ENCODE measurements at regions not wholly inside any gene's neighbourhood (a gene's known extent, or its start where the extent isn't known, plus 50 kb on each side); places are given as distances from the start of the nearest gene placed in this dataset.

- FAIRE-seq: no peak
Measured at GRCh38 chr2:21543630-21544029, 419.9 kb downstream of the TDRD15 start.

- no peak for FAIRE-seq
Measured at GRCh38 chr2:21544392-21544791, 420.6 kb downstream of the TDRD15 start.

- FAIRE-seq: no peak
Measured at GRCh38 chr2:21552981-21553380, 429.2 kb downstream of the TDRD15 start.

- no peak for FAIRE-seq
Measured at GRCh38 chr2:21559351-21559750, 435.6 kb downstream of the TDRD15 start.

- no peak for FAIRE-seq
Measured at GRCh38 chr2:21561965-21562364, 438.2 kb downstream of the TDRD15 start.

- FAIRE-seq: no peak
Measured at GRCh38 chr2:21567395-21567794, 443.6 kb downstream of the TDRD15 start.

- FAIRE-seq: no peak
Measured at GRCh38 chr2:21571686-21572085, 447.9 kb downstream of the TDRD15 start.

- FAIRE-seq: no peak
Measured at GRCh38 chr2:21580391-21580790, 456.6 kb downstream of the TDRD15 start.

GRCh38 chr2:21585881-21586280, 462.1 kb downstream of the TDRD15 start:
- no peak for FAIRE-seq

- FAIRE-seq: no peak
Measured at GRCh38 chr2:21590026-21590690, 466.4 kb downstream of the TDRD15 start.

- FAIRE-seq: no peak
Measured at GRCh38 chr2:21591926-21592325, 468.2 kb downstream of the TDRD15 start.

GRCh38 chr2:21599417-21599816, 475.6 kb downstream of the TDRD15 start:
- FAIRE-seq: no peak

- FAIRE-seq: no peak
Measured at GRCh38 chr2:21602789-21603188, 479.0 kb downstream of the TDRD15 start.

- no peak for FAIRE-seq
Measured at GRCh38 chr2:21607572-21607971, 483.8 kb downstream of the TDRD15 start.

GRCh38 chr2:21610304-21610703, 486.5 kb downstream of the TDRD15 start:
- no peak for FAIRE-seq

- no peak for FAIRE-seq
Measured at GRCh38 chr2:21617885-21618434, 494.2 kb downstream of the TDRD15 start.

GRCh38 chr2:21620771-21621170, 497.0 kb downstream of the TDRD15 start:
- no peak for FAIRE-seq

GRCh38 chr2:21627938-21628337, 504.2 kb downstream of the TDRD15 start:
- no peak for FAIRE-seq

- FAIRE-seq: no peak
Measured at GRCh38 chr2:21633015-21633414, 509.2 kb downstream of the TDRD15 start.

- FAIRE-seq: no peak
Measured at GRCh38 chr2:21633466-21633865, 509.7 kb downstream of the TDRD15 start.

- no peak for FAIRE-seq
Measured at GRCh38 chr2:21633911-21634310, 510.1 kb downstream of the TDRD15 start.

- no peak for FAIRE-seq
Measured at GRCh38 chr2:21640046-21640445, 516.3 kb downstream of the TDRD15 start.

GRCh38 chr2:21642647-21643046, 518.9 kb downstream of the TDRD15 start:
- FAIRE-seq: no peak

- no peak for FAIRE-seq
Measured at GRCh38 chr2:21643180-21643579, 519.4 kb downstream of the TDRD15 start.

GRCh38 chr2:21644266-21644665, 520.5 kb downstream of the TDRD15 start:
- FAIRE-seq: no peak
